Tibial nerve (tissue), 4 donors: ENCODE measurements at regions not wholly inside any gene's neighbourhood (a gene's known extent, or its start where the extent isn't known, plus 50 kb on each side); places are given as distances from the start of the nearest gene placed in this dataset.

Source experiments
- DNase-seq, 2 donors: peaks; one replicate each; pipeline ENCODE4 v3.0.0-alpha.2; 2019; ENCODE audit warnings: low spot score in 2 of 2
- H3K27ac ChIP-seq, 4 donors: fragments of 200-600 bp; sonication (generic) in 3 of 4; one replicate each; pipeline ENCODE4 v1.5.1; 2017 to 2019; ENCODE audit warnings: mild to moderate bottlenecking in 1 of 4
- H3K27me3 ChIP-seq, 2 donors: fragments of 200-600 bp; sonication (generic) in 1 of 2; one replicate each; pipeline versions ENCODE4 v1.5.1 to v1.6.0; 2017 to 2019
- H3K36me3 ChIP-seq, 3 donors: fragments of 200-600 bp; sonication (generic); one replicate each; pipeline ENCODE4 v1.5.1; 2018 to 2019
- H3K4me1 ChIP-seq, 4 donors: fragments of 200-600 bp; sonication (generic) in 3 of 4; one replicate each; pipeline ENCODE4 v1.5.1; 2017 to 2019
- H3K4me3 ChIP-seq, 4 donors: fragments of 200-600 bp; sonication (generic) in 3 of 4; one replicate each; pipeline ENCODE4 v1.5.1; 2017 to 2019; ENCODE audit warnings: mild to moderate bottlenecking in 1 of 4, moderate library complexity in 1 of 4
- H3K9me3 ChIP-seq, 4 donors: fragments of 200-600 bp; sonication (generic) in 3 of 4; one replicate each; pipeline ENCODE4 v1.5.1; 2017 to 2019
- EP300 ChIP-seq, 2 donors: sonication (generic); formaldehyde crosslinking; IDR thresholded peaks; one replicate each; pipeline ENCODE4 v1.6.1; 2017; ENCODE audit warnings: antibody characterized with exemption in 2 of 2, mild to moderate bottlenecking in 1 of 2
- POLR2A ChIP-seq, 2 donors: fragments of 450-650 bp; IDR thresholded peaks; one replicate each; pipeline ENCODE4 v1.6.1; 2017; ENCODE audit warnings: antibody characterized with exemption in 2 of 2, mild to moderate bottlenecking in 2 of 2, moderate library complexity in 2 of 2
- WGBS, 2 donors: methylation state at CpG; one replicate each; pipeline ENCODE4 v1.1.5; 2018; 5-methylcytosine and 5-hydroxymethylcytosine counted together
- TF ChIP-seq, protein P1 (sequence below), 5 experiments: fragments of 200-600 bp in 3 of 5; fragments of 450-650 bp in 2 of 5; sonication (generic) in 3 of 5; IDR thresholded peaks; one replicate each; pipeline ENCODE4 v1.5.1; 2016 to 2019; ENCODE audit warnings: antibody characterized with exemption in 5 of 5, mild to moderate bottlenecking in 3 of 5, moderate library complexity in 2 of 5

DNA sequence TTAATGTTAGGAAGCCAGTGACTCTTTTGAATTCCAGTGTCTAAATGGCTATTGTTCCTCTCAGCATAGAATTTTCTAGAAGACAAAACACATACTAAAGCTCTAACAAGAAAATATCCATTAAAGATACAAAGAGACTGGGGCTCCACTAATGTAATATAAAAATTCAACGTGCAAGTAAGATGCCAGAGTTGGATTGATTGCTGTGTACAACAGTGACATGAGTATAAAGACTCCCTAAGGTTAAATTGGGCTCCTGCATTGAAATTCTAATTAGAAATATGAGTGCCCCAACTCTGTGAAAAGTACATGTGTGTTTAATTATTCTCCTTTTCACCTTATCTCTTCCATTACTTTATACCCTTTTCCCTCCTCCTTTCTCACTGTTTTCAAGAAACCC, 253.6 kb upstream of the G2E3 start:
- WGBS, 2 donors: 34 to 43% methylated on average over 1 of the region's 1 CpG
- DNase-seq: no peak
- H3K27me3 ChIP-seq: no peaks in the 10 kb centered on the region
- no peak for TF ChIP-seq POLR2A (IDR thresholded peaks at IDR 0.05)
- no peak for TF ChIP-seq EP300 (IDR thresholded peaks at IDR 0.05)
- TF ChIP-seq, protein P1, sequence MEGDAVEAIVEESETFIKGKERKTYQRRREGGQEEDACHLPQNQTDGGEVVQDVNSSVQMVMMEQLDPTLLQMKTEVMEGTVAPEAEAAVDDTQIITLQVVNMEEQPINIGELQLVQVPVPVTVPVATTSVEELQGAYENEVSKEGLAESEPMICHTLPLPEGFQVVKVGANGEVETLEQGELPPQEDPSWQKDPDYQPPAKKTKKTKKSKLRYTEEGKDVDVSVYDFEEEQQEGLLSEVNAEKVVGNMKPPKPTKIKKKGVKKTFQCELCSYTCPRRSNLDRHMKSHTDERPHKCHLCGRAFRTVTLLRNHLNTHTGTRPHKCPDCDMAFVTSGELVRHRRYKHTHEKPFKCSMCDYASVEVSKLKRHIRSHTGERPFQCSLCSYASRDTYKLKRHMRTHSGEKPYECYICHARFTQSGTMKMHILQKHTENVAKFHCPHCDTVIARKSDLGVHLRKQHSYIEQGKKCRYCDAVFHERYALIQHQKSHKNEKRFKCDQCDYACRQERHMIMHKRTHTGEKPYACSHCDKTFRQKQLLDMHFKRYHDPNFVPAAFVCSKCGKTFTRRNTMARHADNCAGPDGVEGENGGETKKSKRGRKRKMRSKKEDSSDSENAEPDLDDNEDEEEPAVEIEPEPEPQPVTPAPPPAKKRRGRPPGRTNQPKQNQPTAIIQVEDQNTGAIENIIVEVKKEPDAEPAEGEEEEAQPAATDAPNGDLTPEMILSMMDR (IDR thresholded peaks at IDR 0.05): no peak
- no peak overlapping the region for H3K27ac ChIP-seq
- H3K4me1 ChIP-seq: no peaks in the 10 kb centered on the region
- no peak overlapping the region for H3K4me3 ChIP-seq
- no peaks in the 10 kb centered on the region for H3K36me3 ChIP-seq
- no peaks in the 10 kb centered on the region for H3K9me3 ChIP-seq

DNA sequence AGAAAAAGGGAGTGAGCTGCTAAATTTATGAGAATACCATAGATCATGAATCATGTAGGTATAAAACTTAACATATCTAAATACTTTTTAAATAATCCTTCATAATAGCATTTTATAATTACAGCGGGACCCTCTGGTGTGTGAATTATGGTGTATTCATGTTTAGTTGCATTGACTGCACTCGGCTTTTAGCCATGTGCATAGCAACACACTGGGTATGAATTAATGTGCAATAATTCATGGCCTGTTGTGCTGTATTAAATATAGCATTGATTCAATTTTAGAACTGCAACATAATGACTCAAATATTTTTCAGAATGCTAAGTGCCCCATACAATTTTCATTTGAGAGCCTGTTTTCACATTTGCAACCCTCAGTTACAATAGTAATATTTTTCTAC, 249.6 kb upstream of the G2E3 start:
- no peak for DNase-seq
- no peak overlapping the region for H3K27ac ChIP-seq
- H3K4me3 ChIP-seq: no peak overlapping the region
- WGBS, 2 donors: 61 to 64% methylated on average over 2 of the region's 2 CpGs
- no peaks in the 10 kb centered on the region for H3K4me1 ChIP-seq
- H3K36me3 ChIP-seq: no peaks in the 10 kb centered on the region
- no peaks in the 10 kb centered on the region for H3K27me3 ChIP-seq
- TF ChIP-seq EP300 (IDR thresholded peaks at IDR 0.05): no peak
- TF ChIP-seq, protein P1 (IDR thresholded peaks at IDR 0.05): no peak
- TF ChIP-seq POLR2A (IDR thresholded peaks at IDR 0.05): no peak
- H3K9me3 ChIP-seq: peaks cover 0 to 4% (median 0%) of the 10 kb centered on the region in 4 donors

DNA sequence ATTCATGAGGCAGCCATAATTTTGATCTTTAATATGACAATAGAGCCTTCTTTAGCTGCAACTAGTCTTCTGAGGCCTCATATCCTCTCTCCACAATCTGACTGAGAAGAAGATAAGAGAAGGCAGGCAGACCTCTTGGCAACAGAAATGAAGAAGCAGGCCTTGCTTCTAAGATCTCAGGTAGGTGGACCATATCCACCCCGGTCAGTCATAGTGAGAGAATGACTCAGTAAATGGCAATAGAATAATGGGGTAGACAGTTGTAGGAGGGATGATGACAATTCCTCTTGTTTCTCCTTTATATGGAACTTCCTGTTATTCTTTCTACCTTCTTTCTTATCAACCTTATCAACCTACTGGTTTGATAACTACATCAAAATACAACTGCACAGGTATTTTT, 246.7 kb upstream of the G2E3 start:
- WGBS, 2 donors: 88 to 100% methylated on average over 1 of the region's 1 CpG
- DNase-seq: no peak
- peaks cover 0 to 21% (median 0%) of the 10 kb centered on the region in 4 donors for H3K9me3 ChIP-seq
- no peaks in the 10 kb centered on the region for H3K27me3 ChIP-seq
- H3K4me1 ChIP-seq: no peaks in the 10 kb centered on the region
- TF ChIP-seq, protein P1 (IDR thresholded peaks at IDR 0.05): no peak
- TF ChIP-seq EP300 (IDR thresholded peaks at IDR 0.05) (no peak), POLR2A (IDR thresholded peaks at IDR 0.05) (no peak)
- H3K4me3 ChIP-seq: no peak overlapping the region
- H3K27ac ChIP-seq: no peak overlapping the region
- no peaks in the 10 kb centered on the region for H3K36me3 ChIP-seq

DNA sequence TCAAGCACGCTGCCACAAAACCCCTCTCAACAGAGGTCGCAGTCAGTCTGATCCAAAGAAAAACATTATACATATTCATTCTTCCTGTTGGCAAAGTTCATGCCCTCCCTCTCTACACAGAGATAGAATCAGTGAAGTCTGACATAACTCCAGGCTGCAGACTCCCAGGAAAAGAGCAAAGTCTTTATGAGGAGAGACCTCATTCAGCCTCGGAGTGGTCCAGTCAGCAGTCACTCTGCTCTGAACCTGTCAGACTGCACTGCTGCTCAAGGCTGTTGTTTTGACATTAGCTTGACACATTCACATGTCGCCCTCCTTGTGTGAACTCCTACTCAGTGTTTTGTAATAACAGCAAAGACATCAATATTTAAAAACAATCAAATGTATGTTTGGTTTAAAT, 241.2 kb upstream of the G2E3 start:
- Histone ChIP-seq H3K27me3 (no peaks in the 10 kb centered on the region), H3K36me3 (no peaks in the 10 kb centered on the region), H3K9me3 (peaks cover 0 to 21% (median 0%) of the 10 kb centered on the region in 4 donors), H3K27ac (no peak overlapping the region), H3K4me3 (no peak overlapping the region), H3K4me1 (no peaks in the 10 kb centered on the region)
- no peak for DNase-seq
- TF ChIP-seq, protein P1 (IDR thresholded peaks at IDR 0.05): no peak
- no peak for TF ChIP-seq EP300 (IDR thresholded peaks at IDR 0.05)
- no peak for TF ChIP-seq POLR2A (IDR thresholded peaks at IDR 0.05)
- WGBS, 2 donors: 58 to 66% methylated on average over 4 of the region's 4 CpGs

DNA sequence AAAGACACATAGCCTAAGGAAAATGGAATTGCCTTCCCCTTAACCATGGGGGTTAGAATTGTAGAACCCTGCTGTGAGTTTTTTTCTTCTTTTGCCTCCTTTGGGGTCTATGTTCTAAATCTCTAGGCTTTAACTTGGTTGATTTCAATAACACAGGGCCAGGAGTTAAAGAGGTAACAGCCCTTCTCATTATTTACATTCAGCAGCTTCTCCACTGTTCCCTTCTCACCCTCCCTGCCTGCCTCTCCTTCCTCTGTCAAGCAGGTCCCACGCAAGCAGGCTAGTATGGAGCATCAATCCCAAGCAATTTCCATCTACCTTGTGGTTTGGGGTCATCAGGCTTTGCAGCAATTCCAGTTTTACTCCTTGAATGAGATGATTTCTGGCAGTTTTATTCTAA, 236.1 kb upstream of the G2E3 start:
- 74% methylated on average over 1 of the region's 1 CpG for WGBS, 2 donors
- Histone ChIP-seq H3K36me3 (no peaks in the 10 kb centered on the region), H3K4me1 (no peaks in the 10 kb centered on the region), H3K27me3 (no peaks in the 10 kb centered on the region), H3K9me3 (no peaks in the 10 kb centered on the region), H3K4me3 (no peak overlapping the region), H3K27ac (no peak overlapping the region)
- DNase-seq: no peak
- TF ChIP-seq POLR2A (IDR thresholded peaks at IDR 0.05): no peak
- TF ChIP-seq, protein P1 (IDR thresholded peaks at IDR 0.05): no peak
- TF ChIP-seq EP300 (IDR thresholded peaks at IDR 0.05): no peak
